ENCODE measurements at regions not wholly inside any gene's neighbourhood (a gene's known extent, or its start where the extent isn't known, plus 50 kb on each side); places are given as distances from the start of the nearest gene placed in this dataset.

DNA sequence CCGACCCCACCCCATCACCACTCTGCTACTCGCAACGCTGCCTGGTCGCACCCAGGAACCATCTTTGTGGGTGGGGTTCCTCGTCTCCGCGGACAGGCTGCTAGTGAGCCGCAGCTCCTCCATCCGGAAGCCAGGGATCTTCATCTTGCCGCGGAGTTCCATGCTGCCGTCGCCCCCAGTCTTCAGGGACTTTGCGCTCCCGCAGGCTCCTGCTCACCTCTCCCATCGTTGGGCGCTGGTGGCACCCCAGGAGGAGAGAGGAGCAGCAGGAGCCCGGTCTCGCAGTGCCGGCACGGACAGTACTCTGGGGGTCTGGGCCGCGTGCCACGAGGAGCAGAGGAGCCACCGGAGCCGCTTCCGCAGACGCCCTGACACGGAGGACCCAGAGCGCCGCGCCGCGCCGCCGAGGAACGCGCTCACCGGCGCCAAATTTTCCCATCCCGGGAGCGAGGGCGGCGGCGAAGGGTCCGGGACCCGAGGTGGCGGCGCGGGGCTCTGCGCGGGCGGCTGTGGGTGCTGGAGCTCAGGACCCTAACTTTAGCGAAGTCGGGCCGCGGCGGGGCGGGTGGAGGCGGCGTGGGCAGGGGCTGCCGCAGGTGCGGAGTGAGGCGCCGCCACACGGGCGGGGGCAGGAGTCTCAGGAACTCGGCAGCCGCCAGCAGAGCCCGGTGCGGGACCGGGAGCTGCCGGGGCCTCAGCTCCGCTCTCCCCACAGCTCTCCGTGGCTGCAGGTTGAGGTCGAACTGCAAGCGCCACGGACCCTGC, 750.1 kb upstream of the SORCS1 start:
- Histone ChIP-seq H3K4me3 (peak overlapping the region in 7 of 8 donors; percentile 1 to 56 (median 24)), H3K27me3 (replicated peaks in 1 of 7) (peaks cover 0 to 26% (median 13%) of the 10 kb centered on the region in 7 donors), H3K36me3 (no peaks in the 10 kb centered on the region), H3K9me3 (peaks cover 0 to 28% (median 14%) of the 10 kb centered on the region in 8 donors), H3K4me1 (peaks cover 0 to 8% (median 0%) of the 10 kb centered on the region in 6 donors), H3K27ac (peak overlapping the region in 2 of 8 donors; percentile 14 to 21)
- intact Hi-C loops (cut with DNase I; ENCODE audit: low total_unique reads), result no loop called here
- peak; percentile 76 for DNase-seq
- TF ChIP-seq, protein P1, sequence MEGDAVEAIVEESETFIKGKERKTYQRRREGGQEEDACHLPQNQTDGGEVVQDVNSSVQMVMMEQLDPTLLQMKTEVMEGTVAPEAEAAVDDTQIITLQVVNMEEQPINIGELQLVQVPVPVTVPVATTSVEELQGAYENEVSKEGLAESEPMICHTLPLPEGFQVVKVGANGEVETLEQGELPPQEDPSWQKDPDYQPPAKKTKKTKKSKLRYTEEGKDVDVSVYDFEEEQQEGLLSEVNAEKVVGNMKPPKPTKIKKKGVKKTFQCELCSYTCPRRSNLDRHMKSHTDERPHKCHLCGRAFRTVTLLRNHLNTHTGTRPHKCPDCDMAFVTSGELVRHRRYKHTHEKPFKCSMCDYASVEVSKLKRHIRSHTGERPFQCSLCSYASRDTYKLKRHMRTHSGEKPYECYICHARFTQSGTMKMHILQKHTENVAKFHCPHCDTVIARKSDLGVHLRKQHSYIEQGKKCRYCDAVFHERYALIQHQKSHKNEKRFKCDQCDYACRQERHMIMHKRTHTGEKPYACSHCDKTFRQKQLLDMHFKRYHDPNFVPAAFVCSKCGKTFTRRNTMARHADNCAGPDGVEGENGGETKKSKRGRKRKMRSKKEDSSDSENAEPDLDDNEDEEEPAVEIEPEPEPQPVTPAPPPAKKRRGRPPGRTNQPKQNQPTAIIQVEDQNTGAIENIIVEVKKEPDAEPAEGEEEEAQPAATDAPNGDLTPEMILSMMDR (IDR thresholded peaks at IDR 0.05 in 8 of 11, conservative IDR thresholded peaks at IDR 0.05 in 3 of 11), result no peak
- no peak for TF ChIP-seq POLR2A (IDR thresholded peaks at IDR 0.05)
- 4 to 10% (median 5%) methylated on average over 33 to 78 of the region's 78 CpGs for WGBS, 5 donors

DNA sequence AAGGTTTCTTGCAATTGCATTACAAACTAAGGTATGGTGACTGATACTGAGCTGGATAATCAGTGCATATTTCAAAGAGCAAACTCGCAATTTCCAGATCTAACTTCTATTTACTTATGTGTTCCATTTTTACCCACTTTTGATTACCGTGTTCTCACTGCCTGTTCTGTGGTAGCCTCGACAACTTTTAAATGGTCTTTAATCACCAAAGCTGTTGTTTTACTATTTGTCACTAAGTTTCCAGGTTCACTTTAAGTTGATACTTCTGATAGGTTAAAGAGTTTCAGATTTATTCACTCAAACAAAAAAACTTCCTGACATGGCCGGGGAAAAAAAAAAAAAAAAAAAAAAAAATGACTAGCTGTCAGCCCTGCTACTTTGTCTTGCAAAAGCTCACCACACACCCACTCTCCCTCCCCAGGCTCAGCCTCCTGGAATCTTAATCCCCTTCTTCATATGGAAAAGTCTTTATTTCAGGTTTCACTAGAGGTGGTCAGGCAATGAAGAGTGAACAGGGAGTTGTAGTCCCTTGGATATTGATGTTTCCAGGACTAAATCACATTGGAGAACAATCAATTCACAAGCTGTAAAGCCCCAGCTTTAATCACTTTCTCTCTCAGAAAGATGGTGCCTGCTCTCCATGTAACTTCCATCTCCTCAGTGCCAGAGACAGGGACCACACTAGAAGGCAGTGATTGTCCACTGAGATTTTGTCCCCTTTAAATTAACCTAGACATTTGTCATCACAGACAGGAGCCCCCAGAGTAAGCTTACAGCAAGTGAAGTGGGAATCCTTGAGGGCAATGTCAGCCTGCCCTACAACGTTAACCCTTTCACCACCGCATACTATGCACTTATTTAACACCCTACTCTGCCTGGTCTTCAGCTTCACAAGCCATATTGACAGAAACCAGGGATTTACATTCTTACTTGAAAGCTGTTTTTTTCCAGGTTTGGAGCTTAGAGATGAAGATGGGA, 749.1 kb upstream of the SORCS1 start:
- H3K27ac ChIP-seq, result no peak overlapping the region
- no peaks in the 10 kb centered on the region for H3K36me3 ChIP-seq
- WGBS, 5 donors, result 17 to 29% (median 20%) methylated on average over 6 of the region's 6 CpGs
- intact Hi-C loops (cut with DNase I; ENCODE audit: low total_unique reads), result no loop called here
- peaks cover 0 to 26% (median 13%) of the 10 kb centered on the region in 7 donors for H3K27me3 ChIP-seq (replicated peaks in 1 of 7)
- DNase-seq, result no peak
- H3K4me1 ChIP-seq, result peaks cover 0 to 8% (median 0%) of the 10 kb centered on the region in 6 donors
- no peak for TF ChIP-seq POLR2AphosphoS5 (IDR thresholded peaks at IDR 0.05)
- H3K9me3 ChIP-seq, result peaks cover 0 to 18% (median 5%) of the 10 kb centered on the region in 8 donors
- H3K4me3 ChIP-seq, result peak overlapping the region in 2 of 8 donors; percentile 33 to 56

DNA sequence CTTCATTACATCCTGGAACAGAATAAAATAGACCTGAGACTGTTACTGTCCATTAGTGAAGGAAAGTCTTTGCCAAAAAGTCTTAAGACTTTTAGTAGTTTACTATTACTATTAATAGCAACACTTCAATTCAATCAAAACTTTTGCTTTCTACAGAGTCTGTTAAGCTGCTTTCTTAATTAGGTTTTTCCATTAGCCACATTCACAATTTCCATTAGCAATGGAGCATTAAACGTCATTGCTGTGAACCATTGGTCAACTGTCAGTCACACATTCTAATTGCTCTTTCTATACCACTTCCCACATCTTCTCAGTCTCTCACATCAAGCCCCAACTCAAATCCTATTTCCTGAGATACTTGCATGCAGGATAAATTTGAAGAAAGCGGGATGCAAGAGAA, 736.6 kb upstream of the SORCS1 start:
- H3K4me3 ChIP-seq, result no peak overlapping the region
- no peak for DNase-seq
- H3K9me3 ChIP-seq, result no peaks in the 10 kb centered on the region
- no peaks in the 10 kb centered on the region for H3K27me3 ChIP-seq (replicated peaks in 1 of 7)
- H3K27ac ChIP-seq, result no peak overlapping the region
- TF ChIP-seq, protein P1 (IDR thresholded peaks at IDR 0.05 in 8 of 11, conservative IDR thresholded peaks at IDR 0.05 in 3 of 11), result no peak
- TF ChIP-seq POLR2AphosphoS5 (IDR thresholded peaks at IDR 0.05), result no peak
- no peak for TF ChIP-seq POLR2A (IDR thresholded peaks at IDR 0.05)
- intact Hi-C loops (cut with DNase I; ENCODE audit: low total_unique reads), result no loop called here
- 62 to 83% (median 67%) methylated on average over 2 of the region's 2 CpGs for WGBS, 5 donors
- no peaks in the 10 kb centered on the region for H3K4me1 ChIP-seq
- no peaks in the 10 kb centered on the region for H3K36me3 ChIP-seq

DNA sequence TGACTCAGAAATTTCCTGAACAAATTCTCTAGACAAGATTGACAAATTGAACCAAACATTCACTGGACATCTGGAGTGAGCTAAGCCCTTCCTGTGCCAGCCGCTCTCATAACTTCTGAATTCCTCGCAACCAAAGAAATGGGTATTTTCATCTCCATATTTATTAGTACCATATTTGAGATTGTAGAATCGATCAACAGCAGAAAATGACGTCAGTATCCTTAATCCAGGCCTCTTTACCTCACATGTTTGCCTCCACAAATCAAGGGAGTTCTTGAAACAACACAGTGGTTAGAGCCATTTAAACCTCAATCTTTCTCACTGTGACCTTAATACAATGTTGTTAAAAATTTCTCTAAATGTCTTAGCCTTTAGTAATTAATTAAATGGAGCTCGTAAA, 735.6 kb upstream of the SORCS1 start:
- Histone ChIP-seq H3K27ac (no peak overlapping the region), H3K4me1 (no peaks in the 10 kb centered on the region), H3K9me3 (no peaks in the 10 kb centered on the region), H3K4me3 (no peak overlapping the region), H3K36me3 (no peaks in the 10 kb centered on the region), H3K27me3 (replicated peaks in 1 of 7) (no peaks in the 10 kb centered on the region)
- TF ChIP-seq POLR2AphosphoS5 (IDR thresholded peaks at IDR 0.05) (no peak), POLR2A (IDR thresholded peaks at IDR 0.05) (no peak)
- TF ChIP-seq, protein P1 (IDR thresholded peaks at IDR 0.05 in 8 of 11, conservative IDR thresholded peaks at IDR 0.05 in 3 of 11), result no peak
- DNase-seq, result no peak
- WGBS, 5 donors, result 84 to 94% (median 89%) methylated on average over 5 of the region's 5 CpGs
- intact Hi-C loops (cut with DNase I; ENCODE audit: low total_unique reads), result no loop called here

All from spleen (tissue), 11 donors.